K562 (cell line): ENCODE measurements at regions not wholly inside any gene's neighbourhood (a gene's known extent, or its start where the extent isn't known, plus 50 kb on each side); places are given as distances from the start of the nearest gene placed in this dataset.

Experiments used
- ATAC-seq: fragments of 200-7000 bp; cut with Tn5 transposase; 3 replicates; pipeline ENCODE4 v1.9.1; 2020; ENCODE audit warnings: moderate library complexity
- BruUV-seq: library from RNA; stranded (reverse); fragments of 400-500 nt; replicated peaks from 2 replicates; lab custom pipeline; 2021; lab: Mats Ljungman, UMichigan
- CTCF ChIA-PET: fragments of 300-600 bp; formaldehyde crosslinking; extraction: SDS; loops from one replicate; lab custom pipeline; 2021; ENCODE audit warnings: low intra/inter-chr PET ratio; lab: Yijun Ruan, JAX
- POLR2A ChIA-PET: fragments of 300-600, 350-650 bp; sonication (Branson Sonifier 250); formaldehyde crosslinking; extraction: SDS; loops from one replicate; lab custom pipeline; 2021; ENCODE audit warnings: antibody characterized with exemption, inconsistent platforms; lab: Yijun Ruan, JAX
- DNase-seq, 4 experiments: peaks; one replicate each; pipeline versions ENCODE4 v3.0.0 to v3.0.0-alpha.2; 2011 to 2018; ENCODE audit warnings: low spot score in 3 of 4, mixed read lengths in 3 of 4; ENCODE audit errors: extremely low read depth in 1 of 4
- FAIRE-seq: peaks from 2 replicates; lab custom pipeline; 2011; peaks lifted over from hg19 to GRCh38; lab: Jason Lieb, UNC
- H2AFZ ChIP-seq: 2 replicates; pipeline ENCODE4 v1.6.0; 2011; ENCODE audit warnings: low read depth, low read length, control low read depth, inconsistent platforms
- H3K27ac ChIP-seq: fragments of 200-600 bp; 3 replicates; pipeline ENCODE4 v1.8.0; 2011; ENCODE audit warnings: low read depth, mild to moderate bottlenecking, control low read depth, inconsistent platforms, low read length, moderate library complexity, mixed read lengths; ENCODE audit errors: extremely low read depth
- H3K27me3 ChIP-seq, 2 experiments: fragments of 300-600 bp in 1 of 2; 2 replicates in 1 of 2; 3 replicates in 1 of 2; pipeline versions ENCODE4 v1.6.0 to v1.8.0; 2011; ENCODE audit warnings: inconsistent platforms in 2 of 2, low read length in 2 of 2, mild to moderate bottlenecking in 1 of 2, mixed read lengths in 1 of 2, moderate library complexity in 1 of 2; ENCODE audit not compliant: control insufficient read depth in 2 of 2, insufficient read depth in 2 of 2
- H3K36me3 ChIP-seq: fragments of 300-600 bp; 3 replicates; pipeline ENCODE4 v1.8.0; 2011; ENCODE audit warnings: mild to moderate bottlenecking, low read length, inconsistent platforms; ENCODE audit not compliant: control insufficient read depth, insufficient read depth
- H3K4me1 ChIP-seq, 2 experiments: fragments of 200-600 bp in 1 of 2; replicated peaks in 1 of 2; 2 replicates in 1 of 2; 3 replicates in 1 of 2; pipeline versions ENCODE4 v1.5.1 to v1.8.0; 2011; ENCODE audit warnings: inconsistent platforms in 2 of 2, low read length in 2 of 2, mild to moderate bottlenecking in 1 of 2, mixed read lengths in 1 of 2, moderate library complexity in 1 of 2; ENCODE audit not compliant: control insufficient read depth in 2 of 2, insufficient read depth in 2 of 2
- H3K4me2 ChIP-seq: 2 replicates; pipeline ENCODE4 v1.6.1; 2011; ENCODE audit warnings: low read length, control low read depth, inconsistent platforms, mixed read lengths; ENCODE audit not compliant: insufficient read depth
- H3K4me3 ChIP-seq: fragments of 200-600 bp; sonication (generic), shearing (Covaris generic); 2 replicates; pipeline ENCODE4 v1.5.1; 2016; ENCODE audit warnings: control low read depth, inconsistent platforms
- H3K79me2 ChIP-seq: fragments of 200-600 bp; 3 replicates; pipeline ENCODE4 v1.8.0; 2011; ENCODE audit warnings: low read length, inconsistent platforms; ENCODE audit not compliant: control insufficient read depth, insufficient read depth
- H3K9ac ChIP-seq, 2 experiments: 2 replicates each; pipeline versions ENCODE4 v1.6.0 to v1.6.1; 2011; ENCODE audit warnings: low read depth in 2 of 2, low read length in 2 of 2, control low read depth in 1 of 2, inconsistent platforms in 1 of 2, mild to moderate bottlenecking in 1 of 2, mixed read lengths in 1 of 2; ENCODE audit not compliant: insufficient read depth in 1 of 2
- H3K9me1 ChIP-seq: one replicate; pipeline ENCODE4 v1.6.0; 2011; ENCODE audit warnings: inconsistent platforms, mild to moderate bottlenecking, low read length, moderate library complexity; ENCODE audit not compliant: control insufficient read depth, insufficient read depth
- H3K9me3 ChIP-seq: replicated peaks from 2 replicates; pipeline ENCODE4 v1.5.1; 2011; ENCODE audit warnings: low read depth, low read length, inconsistent platforms; ENCODE audit not compliant: control insufficient read depth, insufficient read depth
- H4K20me1 ChIP-seq: replicated peaks from 2 replicates; pipeline ENCODE4 v1.6.1; 2011; ENCODE audit warnings: low read length, inconsistent platforms, mixed read lengths; ENCODE audit not compliant: control insufficient read depth, insufficient read depth
- ARID2 ChIP-seq: fragments of 450-650 bp; IDR thresholded peaks from 2 replicates; pipeline ENCODE4 v1.6.1; 2017; ENCODE audit warnings: antibody characterized with exemption, mild to moderate bottlenecking
- CREM ChIP-seq: IDR thresholded peaks from 2 replicates; pipeline ENCODE4 v1.6.1; 2014; ENCODE audit warnings: antibody characterized with exemption, low read depth
- EZH2 ChIP-seq: IDR thresholded peaks from 2 replicates; pipeline ENCODE4 v1.6.1; 2012; ENCODE audit warnings: low read depth, mild to moderate bottlenecking, inconsistent platforms, low read length, borderline replicate concordance
- GABPB1 ChIP-seq: sonication (generic); formaldehyde crosslinking; IDR thresholded peaks from 2 replicates; pipeline ENCODE4 v1.8.0; 2022; ENCODE audit warnings: mild to moderate bottlenecking, missing genetic modification reagents
- HDAC1 ChIP-seq, 2 experiments: fragments of 450-650 bp; IDR thresholded peaks; 2 replicates each; pipeline ENCODE4 v1.6.1; 2016 to 2017; ENCODE audit warnings: inconsistent platforms in 1 of 2, mild to moderate bottlenecking in 1 of 2, moderate library complexity in 1 of 2
- KAT7 ChIP-seq: sonication (generic); formaldehyde crosslinking; IDR thresholded peaks from 2 replicates; pipeline ENCODE4 v1.8.0; 2022; ENCODE audit warnings: missing genetic modification reagents, mild to moderate bottlenecking, borderline replicate concordance
- KDM5B ChIP-seq: fragments of 200-600 bp; sonication (generic); IDR thresholded peaks from 2 replicates; pipeline ENCODE4 v1.6.1; 2012; ENCODE audit warnings: low read depth, mild to moderate bottlenecking, moderate library complexity, low read length, control low read depth, inconsistent platforms; ENCODE audit not compliant: insufficient replicate concordance
- MYBL2 ChIP-seq, 2 experiments: fragments of 450-650 bp in 1 of 2; sonication (generic) in 1 of 2; formaldehyde crosslinking in 1 of 2; IDR thresholded peaks; 2 replicates each; pipeline versions ENCODE4 v1.6.1 to v1.8.1; 2017 to 2022; ENCODE audit warnings: borderline replicate concordance in 1 of 2, inconsistent platforms in 1 of 2, low read depth in 1 of 2, mild to moderate bottlenecking in 1 of 2, missing genetic modification reagents in 1 of 2, moderate library complexity in 1 of 2
- NR2C1 ChIP-seq, 2 experiments: fragments of 450-650 bp; IDR thresholded peaks; 2 replicates each; pipeline ENCODE4 v1.6.1; 2017; ENCODE audit warnings: mild to moderate bottlenecking in 2 of 2, antibody characterized with exemption in 1 of 2, inconsistent platforms in 1 of 2, missing compliant biosample characterization in 1 of 2, missing genetic modification characterization in 1 of 2
- PHB ChIP-seq: fragments of 250-450 bp; sonication (Bioruptor Pico); IDR thresholded peaks from 2 replicates; pipeline ENCODE4 v1.5.0; 2021
- SREBF1 ChIP-seq: fragments of 150-350 bp; IDR thresholded peaks from 2 replicates; pipeline ENCODE4 v1.6.1; 2014; ENCODE audit warnings: antibody characterized with exemption, low read depth, low read length, borderline replicate concordance
- ZBTB8A ChIP-seq: fragments of 450-650 bp; IDR thresholded peaks from 2 replicates; pipeline ENCODE4 v1.6.1; 2018; ENCODE audit warnings: mild to moderate bottlenecking, moderate library complexity; ENCODE audit not compliant: partially characterized antibody
- ZNF239 ChIP-seq: fragments of 250-450 bp; sonication (Bioruptor Pico); IDR thresholded peaks from 2 replicates; pipeline ENCODE4 v1.4.0; 2020; ENCODE audit warnings: mild to moderate bottlenecking
- ZNF586 ChIP-seq: fragments of 450-650 bp; formaldehyde crosslinking; conservative IDR thresholded peaks from 2 replicates; pipeline ENCODE4 v1.4.0; 2020; ENCODE audit warnings: mild to moderate bottlenecking, moderate library complexity
- WGBS: fragments of 100-300 bp; shearing (Covaris generic); methylation state at CpG from one replicate; pipeline ENCODE4 v1.1.6; 2016; ENCODE audit warnings: low coverage, mixed read lengths; ENCODE audit not compliant: insufficient coverage; ENCODE audit errors: missing lambda C conversion rate; 5-methylcytosine and 5-hydroxymethylcytosine counted together
- in situ Hi-C: fragments of 300-500 bp; cut with MboI; formaldehyde crosslinking; loops from 4 replicates; pipeline ENCODE4 v1.15.0; 2018; ENCODE audit warnings: inconsistent platforms, mixed read lengths
- intact Hi-C: fragments of 100-400 bp; cut with micrococcal nuclease; formaldehyde crosslinking; loops from 2 replicates; pipeline ENCODE4 v1.14.2; 2022
- TF ChIP-seq, protein P1 (sequence below): sonication (generic); formaldehyde crosslinking; IDR thresholded peaks from 2 replicates; pipeline ENCODE4 v1.8.1; 2023; ENCODE audit warnings: mild to moderate bottlenecking, missing genetic modification reagents

DNA sequence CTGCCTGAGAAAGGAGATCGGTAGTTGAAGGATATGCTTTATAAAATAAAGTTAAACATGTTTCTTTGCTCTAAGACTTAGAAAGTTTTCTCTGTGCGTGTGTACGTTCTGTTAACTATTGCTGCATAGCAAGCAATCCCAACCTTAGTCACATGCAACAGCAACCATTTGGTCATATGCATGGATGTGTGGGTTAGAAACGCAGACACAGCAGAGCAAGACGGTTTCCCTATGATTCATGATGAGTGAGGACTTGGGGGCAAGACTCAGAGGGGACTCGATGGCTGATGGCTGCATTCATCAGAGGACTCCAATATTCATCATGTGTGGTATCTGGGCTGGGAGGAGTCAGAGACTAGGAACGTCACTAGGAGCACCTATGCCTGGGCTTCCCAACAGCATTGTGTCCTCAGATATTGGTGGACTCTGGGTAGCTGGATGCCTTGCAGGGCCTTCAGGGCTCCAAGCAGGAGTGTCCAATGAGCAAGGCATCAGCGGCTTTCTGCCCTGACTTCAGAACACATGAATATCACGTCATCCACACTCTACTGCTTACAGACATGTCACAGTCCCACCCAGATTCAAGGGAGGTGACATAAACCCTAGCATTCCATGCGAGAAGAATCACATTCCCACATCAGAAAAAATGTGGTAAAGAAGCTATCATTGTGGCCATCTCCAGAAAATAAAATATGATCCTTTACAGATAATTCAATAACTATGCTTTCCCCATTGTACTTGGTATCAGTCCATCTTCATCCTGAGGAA is 731.2 kb downstream of the TNS3 start:
- Histone ChIP-seq H2AFZ (no peak overlapping the region), H3K9me1 (no peaks in the 10 kb centered on the region), H3K9ac (no peak overlapping the region), H3K36me3 (no peaks in the 10 kb centered on the region), H3K27ac (no peak overlapping the region), H3K27me3 (no peaks in the 10 kb centered on the region), H3K4me2 (no peak overlapping the region)
- FAIRE-seq (no peak), DNase-seq (no peak)
- intact Hi-C loops = no loop called here
- no peak for TF ChIP-seq CREM
- no peak for TF ChIP-seq SREBF1
- TF ChIP-seq GABPB1 (CRISPR knock-in tag) = no peak
- no peak for TF ChIP-seq HDAC1 (IDR thresholded peaks at IDR 0.05)
- TF ChIP-seq, all 486 proteins: peak for 0
- no TSS peak for BruUV-seq
- Histone ChIP-seq H3K4me1 (no peaks in the 10 kb centered on the region), H4K20me1 (no peaks in the 10 kb centered on the region), H3K9me3 (no peaks in the 10 kb centered on the region; the same call in 1 of the 2 replicates), H3K79me2 (no peaks in the 10 kb centered on the region), H3K4me3 (no peak overlapping the region)
- ChIA-PET POLR2A (no interaction called here), CTCF (no interaction called here)
- in situ Hi-C loops = no loop called here
- no peak for ATAC-seq
- WGBS = under 1% methylated on average over 10 of the region's 10 CpGs

DNA sequence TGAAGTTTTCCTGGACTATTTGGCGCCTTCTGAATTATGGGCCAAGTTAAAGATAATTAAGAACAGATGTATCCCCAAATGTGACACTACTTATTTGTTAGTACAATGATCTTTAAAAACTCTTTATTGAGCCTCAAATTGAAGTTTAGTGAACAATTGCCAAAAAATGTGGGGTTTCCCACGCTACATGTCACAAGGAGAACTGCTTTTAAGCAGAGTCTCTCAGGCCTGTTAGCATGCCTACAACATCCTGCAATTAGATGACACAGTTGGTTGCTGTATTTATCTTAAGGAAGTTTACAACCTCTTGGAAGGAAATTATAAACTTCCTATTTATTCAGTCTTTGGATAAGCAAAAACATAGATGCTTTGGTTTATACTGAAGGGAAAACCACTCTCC is 733.0 kb downstream of the TNS3 start:
- H3K4me1 ChIP-seq = no peaks in the 10 kb centered on the region
- ATAC-seq (no peak), FAIRE-seq (no peak), DNase-seq (no peak)
- H3K36me3 ChIP-seq = no peaks in the 10 kb centered on the region
- H3K27ac ChIP-seq = no peak overlapping the region
- POLR2A ChIA-PET = no interaction called here
- in situ Hi-C loops (no loop called here), intact Hi-C loops (no loop called here)
- no peak overlapping the region for H3K9ac ChIP-seq
- no peaks in the 10 kb centered on the region for H3K9me1 ChIP-seq
- H3K4me3 ChIP-seq = no peak overlapping the region
- no peak overlapping the region for H3K4me2 ChIP-seq
- no TSS peak for BruUV-seq
- CTCF ChIA-PET = no interaction called here
- H3K27me3 ChIP-seq = no peaks in the 10 kb centered on the region
- no peak overlapping the region for H2AFZ ChIP-seq
- no peaks in the 10 kb centered on the region; the same call in 1 of the 2 replicates for H3K9me3 ChIP-seq
- 0% methylated on average over 2 of the region's 2 CpGs for whole genome bisulfite sequencing
- H3K79me2 ChIP-seq = no peaks in the 10 kb centered on the region
- no peaks in the 10 kb centered on the region for H4K20me1 ChIP-seq
- TF ChIP-seq ARID2 (no peak), NR2C1 (IDR thresholded peaks at IDR 0.05) (no peak), NR2C1 (tag; IDR thresholded peaks at IDR 0.05) (no peak), PHB (CRISPR knock-in tag) (no peak), ZBTB8A (no peak), KAT7 (CRISPR knock-in tag) (no peak), EZH2 (no peak), MYBL2 (IDR thresholded peaks at IDR 0.05; ENCODE audit: low read depth) (no peak), MYBL2 (CRISPR knock-in tag; IDR thresholded peaks at IDR 0.05; ENCODE audit: borderline replicate concordance) (no peak), KDM5B (no peak), ZNF586 (no peak), ZNF239 (CRISPR knock-in tag) (no peak)
- TF ChIP-seq, protein P1, sequence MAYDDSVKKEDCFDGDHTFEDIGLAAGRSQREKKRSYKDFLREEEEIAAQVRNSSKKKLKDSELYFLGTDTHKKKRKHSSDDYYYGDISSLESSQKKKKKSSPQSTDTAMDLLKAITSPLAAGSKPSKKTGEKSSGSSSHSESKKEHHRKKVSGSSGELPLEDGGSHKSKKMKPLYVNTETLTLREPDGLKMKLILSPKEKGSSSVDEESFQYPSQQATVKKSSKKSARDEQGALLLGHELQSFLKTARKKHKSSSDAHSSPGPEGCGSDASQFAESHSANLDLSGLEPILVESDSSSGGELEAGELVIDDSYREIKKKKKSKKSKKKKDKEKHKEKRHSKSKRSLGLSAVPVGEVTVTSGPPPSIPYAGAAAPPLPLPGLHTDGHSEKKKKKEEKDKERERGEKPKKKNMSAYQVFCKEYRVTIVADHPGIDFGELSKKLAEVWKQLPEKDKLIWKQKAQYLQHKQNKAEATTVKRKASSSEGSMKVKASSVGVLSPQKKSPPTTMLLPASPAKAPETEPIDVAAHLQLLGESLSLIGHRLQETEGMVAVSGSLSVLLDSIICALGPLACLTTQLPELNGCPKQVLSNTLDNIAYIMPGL = no peak
